Right lobe of liver (tissue), 4 donors: ENCODE measurements at regions not wholly inside any gene's neighbourhood (a gene's known extent, or its start where the extent isn't known, plus 50 kb on each side); places are given as distances from the start of the nearest gene placed in this dataset.

Experiments used
- CTCF ChIP-seq, 4 donors: fragments of 200-600 bp in 3 of 4; fragments of 450-650 bp in 1 of 4; IDR thresholded peaks; one replicate each; pipeline versions ENCODE4 v1.5.1 to v1.8.0; 2016 to 2022; ENCODE audit warnings: antibody characterized with exemption in 4 of 4, mild to moderate bottlenecking in 2 of 4
- POLR2A ChIP-seq: fragments of 450-650 bp; IDR thresholded peaks from one replicate; pipeline ENCODE4 v1.6.1; 2017; ENCODE audit warnings: antibody characterized with exemption, mild to moderate bottlenecking
- donor health status: DM: no; HTN: no; CAD: no.
- donor health status: DM: no; HTN: no; CAD: no.
- donor health status: DM: no; HTN: yes; CAD: no.

- no peak for TF ChIP-seq POLR2A
- TF ChIP-seq CTCF (IDR thresholded peaks at IDR 0.05) = no peak
Observed at GRCh38 chr6:74507649-74508048, 698.2 kb downstream of the COL12A1 start.
